GM18909 (cell line): ENCODE measurements at regions not wholly inside any gene's neighbourhood (a gene's known extent, or its start where the extent isn't known, plus 50 kb on each side); places are given as distances from the start of the nearest gene placed in this dataset.
"Not testable (repeated sequence)": the region's sequence is repeated elsewhere in the genome, so short reads cannot be mapped to it uniquely, and the experiment has no call there.

ENCODE experiments used
- ATAC-seq: cut with Tn5 transposase; IDR thresholded peaks from one replicate; pipeline ENCODE4 v1.9.1; 2021; ENCODE audit warnings: mild to moderate bottlenecking; ENCODE audit not compliant: unreplicated experiment, poor library complexity

DNA sequence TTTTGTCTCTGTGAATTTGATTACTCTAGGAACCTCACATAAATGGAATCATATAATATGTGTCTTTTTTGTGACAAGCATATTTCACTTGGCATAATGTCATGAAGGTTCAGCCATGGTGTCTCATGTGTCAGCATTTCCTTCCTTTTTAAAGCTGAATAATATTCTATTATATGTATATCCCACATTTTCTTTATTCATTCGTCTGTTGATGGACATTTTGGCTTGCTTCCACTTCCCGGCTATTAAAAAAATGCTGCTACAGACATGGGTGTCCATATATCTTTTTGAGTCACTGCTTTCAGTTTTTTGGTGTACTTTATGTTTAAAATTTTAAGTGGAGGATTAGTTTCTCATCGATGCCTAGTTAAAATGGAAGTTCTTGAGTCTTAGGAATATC, 59.8 kb upstream of the C5orf63 start:
- no peak for ATAC-seq

DNA sequence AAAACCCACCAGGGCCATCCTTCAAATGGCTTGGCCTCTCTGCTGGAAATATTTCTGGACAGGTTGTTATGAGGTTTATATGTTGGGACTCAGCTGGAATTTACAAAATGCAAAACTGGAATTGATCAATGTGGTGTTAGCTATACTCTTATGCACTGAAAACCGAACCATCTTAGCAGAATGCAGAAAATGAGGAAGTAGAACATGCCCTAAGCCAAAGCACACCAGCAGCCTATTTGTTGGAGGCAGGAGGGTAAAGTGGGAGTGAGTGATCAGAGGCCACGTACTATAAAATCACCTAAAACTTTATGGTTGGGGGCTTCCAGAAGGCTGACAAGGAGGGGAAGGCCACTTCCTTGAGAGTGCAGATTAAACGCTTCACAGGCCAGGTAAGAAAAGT, 63.6 kb upstream of the C5orf63 start:
- no peak for ATAC-seq

DNA sequence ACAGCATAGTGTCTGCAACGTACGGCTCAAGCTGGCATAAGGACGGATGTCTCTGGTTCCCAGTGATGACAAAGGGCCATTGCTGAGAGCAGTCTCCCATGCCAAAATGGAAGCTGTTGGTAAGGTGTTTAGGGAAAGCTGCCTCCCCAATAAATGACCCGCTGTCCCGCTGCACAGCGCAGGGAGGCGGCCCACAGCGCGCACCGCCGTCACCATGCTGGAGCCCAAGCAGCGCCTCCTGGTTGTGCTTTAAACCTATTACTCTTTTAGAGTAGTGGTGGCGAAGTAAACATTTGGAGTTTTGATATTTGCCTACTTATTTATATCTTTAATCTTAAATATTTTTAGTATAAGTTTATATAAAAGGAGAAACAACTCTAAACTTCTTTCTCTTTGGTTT, 70.4 kb upstream of the C5orf63 start:
- ATAC-seq, result no peak

DNA sequence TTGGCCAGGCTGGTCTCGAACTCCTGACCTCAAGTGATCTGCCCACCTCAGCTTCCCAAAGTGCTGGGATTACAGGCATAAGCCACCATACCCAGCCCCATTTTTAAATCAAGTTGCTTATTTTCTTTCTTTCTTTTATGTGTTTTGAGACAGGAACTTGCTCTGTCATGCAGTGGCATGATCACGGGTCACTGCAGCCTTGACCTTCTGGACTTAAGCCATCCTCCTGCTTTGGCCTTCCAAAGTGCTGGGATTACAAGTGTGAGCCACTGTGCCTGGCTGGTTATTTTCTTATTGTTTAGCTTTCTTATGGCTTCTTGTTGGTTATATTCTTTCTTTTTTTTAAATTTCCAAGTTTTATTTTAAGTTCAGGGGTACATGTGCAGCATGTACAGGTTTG, 79.7 kb upstream of the C5orf63 start:
- no peak for ATAC-seq

DNA sequence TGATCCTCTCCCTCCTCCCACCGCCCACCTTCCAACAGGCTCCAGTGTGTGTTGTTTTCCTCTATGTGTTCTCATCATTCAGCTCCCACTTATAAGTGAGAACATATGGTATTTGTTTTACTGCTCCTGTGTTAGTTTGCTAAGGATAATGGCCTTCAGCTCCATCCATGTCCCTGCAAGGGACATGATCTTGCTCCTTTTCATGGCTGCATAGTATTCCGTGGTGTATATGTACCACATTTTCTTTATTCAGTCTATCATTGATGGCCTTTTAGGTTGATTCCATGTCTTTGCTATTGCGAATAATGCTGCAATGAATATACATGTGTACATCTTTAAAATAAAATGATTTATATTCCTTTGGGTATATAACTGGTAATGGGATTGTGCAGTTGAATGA, 80.2 kb upstream of the C5orf63 start:
- ATAC-seq, result no peak

DNA sequence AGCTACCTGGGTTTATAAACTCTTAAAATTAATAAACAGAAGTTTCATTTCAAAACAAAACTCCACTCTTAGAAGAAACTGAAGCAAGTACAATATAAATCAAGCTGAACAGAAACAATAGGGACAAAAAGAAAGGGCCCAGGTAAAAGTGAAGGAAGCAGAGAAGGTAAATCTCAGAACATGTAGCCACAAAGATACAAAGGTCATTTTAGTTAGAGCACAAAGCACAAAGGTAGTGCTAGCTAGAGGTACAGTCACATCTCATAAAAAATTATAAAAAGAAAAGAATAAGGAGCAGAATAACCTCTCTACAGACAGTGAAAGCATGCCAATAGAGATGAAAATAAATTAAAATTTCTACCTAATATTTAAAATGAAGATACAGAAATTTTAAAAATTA, 90.4 kb upstream of the C5orf63 start:
- ATAC-seq, result no peak

DNA sequence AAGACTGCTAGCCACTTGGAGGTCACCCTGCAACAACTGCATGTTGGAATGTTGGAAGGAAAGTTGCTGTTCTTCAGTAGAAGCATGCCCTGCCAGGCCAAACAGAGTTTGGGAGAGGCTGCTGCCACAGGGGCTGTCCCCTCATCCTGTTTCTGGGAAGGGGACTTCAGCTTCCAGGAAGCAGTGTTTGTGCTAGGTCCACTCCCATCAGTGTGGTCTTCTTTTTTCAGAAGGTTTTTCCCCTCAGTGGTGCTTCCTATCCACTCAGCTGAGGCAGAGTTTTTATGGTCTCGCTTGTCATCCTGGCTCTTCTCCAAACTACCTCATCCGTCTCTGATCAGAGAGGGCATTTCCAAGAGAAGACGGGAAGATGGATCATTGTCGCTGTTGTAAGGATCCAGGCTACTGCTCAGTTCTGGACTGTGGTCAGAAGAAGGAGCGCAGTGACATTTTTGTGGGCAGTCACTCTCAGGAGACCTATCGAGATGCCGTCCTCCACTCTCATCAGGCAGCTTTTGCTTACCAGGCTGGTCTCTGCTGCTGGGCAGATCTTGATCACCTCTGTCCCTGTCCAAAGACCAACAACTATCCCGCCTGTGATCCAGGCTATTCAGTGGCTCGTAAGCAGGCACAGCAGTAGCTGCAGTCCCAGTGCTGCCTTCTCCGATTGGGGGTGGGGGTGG, 97.8 kb upstream of the C5orf63 start:
- ATAC-seq, result no peak

DNA sequence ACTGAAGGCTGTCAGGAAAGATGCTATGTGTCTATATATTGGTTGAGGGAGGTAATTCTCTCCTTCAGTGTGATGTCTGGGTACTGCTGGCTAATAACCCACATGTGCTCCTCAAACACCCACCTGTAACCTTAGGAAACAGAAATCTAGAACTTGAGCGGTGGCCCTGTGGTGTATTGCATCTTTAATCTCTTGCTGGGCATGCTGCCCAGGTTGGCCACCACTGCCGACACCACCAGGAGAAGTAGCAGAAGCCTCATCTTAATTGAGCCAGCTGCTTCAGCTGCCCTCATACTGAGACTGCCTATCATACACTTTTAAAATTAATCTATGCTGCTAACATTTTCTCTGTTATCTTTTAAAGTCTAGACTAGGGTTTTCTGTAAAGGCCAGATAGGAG, 103.5 kb upstream of the C5orf63 start:
- no peak for ATAC-seq

DNA sequence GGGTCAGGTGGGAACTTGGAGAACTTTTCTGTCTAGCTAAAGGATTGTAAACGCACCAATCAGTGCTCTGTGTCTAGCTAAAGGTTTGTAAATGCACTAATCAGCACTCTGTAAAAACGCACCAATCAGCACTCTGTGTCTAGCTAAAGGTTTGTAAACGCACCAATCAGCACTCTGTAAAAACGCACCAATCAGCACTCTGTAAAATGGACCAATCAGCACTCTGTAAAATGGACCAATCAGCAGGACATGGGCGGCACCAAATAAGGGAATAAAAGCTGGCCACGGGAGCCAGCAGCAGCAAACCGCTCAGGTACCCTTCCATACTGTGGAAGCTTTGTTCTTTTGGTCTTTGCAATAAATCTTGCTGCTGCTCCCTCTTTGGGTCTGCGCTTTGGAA, 108.0 kb upstream of the MEGF10 start:
- not testable (repeated sequence) for ATAC-seq

DNA sequence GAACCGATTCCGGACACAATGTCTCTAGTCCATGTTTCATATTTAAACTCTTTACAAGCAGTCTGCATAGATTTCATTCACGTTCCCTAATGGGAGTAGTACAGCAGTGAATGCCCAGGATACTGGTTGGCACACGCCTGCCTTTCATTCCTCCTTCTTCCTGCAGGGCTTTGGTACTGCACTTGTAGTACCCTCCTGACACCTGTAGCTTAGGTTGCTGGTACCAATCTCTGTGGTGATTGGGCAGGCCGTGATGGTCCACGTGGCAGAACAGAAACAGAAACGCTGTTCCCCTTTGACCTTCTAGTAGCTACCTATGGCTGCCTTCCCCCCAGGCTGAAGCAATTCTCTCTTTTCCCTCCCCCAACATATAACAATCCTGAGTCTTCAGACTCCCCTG, 107.3 kb upstream of the MEGF10 start:
- ATAC-seq, result no peak

DNA sequence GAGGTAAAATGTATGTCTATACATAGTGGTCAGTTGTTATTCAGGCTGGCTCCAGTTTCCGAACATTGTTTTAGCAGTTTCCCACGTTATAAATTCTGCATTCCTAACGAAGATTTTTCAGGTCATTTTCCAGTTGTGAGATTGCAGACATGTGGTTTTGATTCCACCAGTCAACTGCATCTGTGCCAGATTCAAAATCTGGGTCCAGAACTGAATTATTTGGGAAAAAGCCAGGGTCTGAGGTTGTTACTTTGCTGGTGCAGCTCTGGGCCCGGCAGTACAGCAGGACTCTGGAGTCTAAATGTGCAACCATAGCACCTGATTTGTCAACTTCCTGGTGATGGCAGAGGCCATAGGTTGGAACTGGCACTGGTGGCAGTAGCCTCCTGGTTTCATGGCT, 105.7 kb upstream of the MEGF10 start:
- no peak for ATAC-seq

DNA sequence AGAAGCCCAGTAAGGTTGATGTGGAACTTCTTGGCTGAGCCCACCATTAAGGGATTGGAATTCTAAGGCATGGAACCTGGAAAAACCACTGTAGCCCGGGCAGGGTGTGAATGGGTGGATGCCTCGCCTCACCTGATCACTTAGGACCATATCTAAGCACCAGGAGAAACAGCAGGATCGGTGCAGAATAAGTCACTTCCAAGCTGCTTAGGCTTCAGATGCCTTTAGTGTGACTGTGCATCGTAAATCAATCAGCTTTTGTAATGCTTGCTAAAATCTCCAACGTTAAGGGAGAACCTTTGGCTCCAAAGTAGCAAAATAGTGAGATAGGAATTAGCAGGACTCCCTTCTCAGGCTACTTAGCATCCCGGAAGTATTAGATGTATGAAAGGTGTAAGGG, 103.9 kb upstream of the MEGF10 start:
- ATAC-seq, result no peak

DNA sequence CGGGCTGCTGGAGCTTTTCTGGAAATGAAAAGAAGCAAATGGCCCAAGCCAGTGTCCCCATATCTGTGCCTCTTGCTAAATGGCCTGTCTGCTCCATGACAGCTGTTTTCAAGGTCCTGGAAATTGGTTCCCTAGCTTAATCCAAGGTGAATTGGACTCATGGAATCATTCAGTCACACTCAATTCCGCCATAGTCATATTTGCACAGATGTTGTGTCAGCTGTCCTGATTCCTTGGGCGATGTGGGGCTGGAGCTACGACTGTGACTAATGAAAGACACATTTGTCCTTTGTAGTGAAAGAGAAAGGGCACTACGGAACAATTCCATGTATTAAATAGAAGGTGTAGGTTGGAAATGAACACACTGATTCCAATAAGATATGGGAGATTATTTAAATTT, 102.9 kb upstream of the MEGF10 start:
- no peak for ATAC-seq

DNA sequence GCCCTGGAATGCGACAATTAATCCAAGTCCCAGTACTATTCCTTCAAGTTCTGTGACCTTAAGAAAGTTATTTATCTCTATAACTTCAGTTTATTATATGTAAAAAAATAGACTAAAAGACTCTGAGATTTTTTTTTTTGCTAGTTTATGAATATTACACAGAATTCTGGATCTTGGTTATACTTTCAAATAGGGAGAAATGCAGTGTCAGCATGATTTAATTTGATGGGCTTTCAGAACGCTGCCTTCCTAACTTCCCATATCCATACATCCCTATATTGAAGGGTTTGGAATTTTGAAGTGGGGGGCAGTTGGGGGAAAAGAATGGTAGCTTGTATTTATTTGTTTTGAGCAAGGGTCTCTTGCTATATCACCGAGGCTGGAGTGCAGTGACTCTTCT, 98.4 kb upstream of the MEGF10 start:
- ATAC-seq, result no peak

DNA sequence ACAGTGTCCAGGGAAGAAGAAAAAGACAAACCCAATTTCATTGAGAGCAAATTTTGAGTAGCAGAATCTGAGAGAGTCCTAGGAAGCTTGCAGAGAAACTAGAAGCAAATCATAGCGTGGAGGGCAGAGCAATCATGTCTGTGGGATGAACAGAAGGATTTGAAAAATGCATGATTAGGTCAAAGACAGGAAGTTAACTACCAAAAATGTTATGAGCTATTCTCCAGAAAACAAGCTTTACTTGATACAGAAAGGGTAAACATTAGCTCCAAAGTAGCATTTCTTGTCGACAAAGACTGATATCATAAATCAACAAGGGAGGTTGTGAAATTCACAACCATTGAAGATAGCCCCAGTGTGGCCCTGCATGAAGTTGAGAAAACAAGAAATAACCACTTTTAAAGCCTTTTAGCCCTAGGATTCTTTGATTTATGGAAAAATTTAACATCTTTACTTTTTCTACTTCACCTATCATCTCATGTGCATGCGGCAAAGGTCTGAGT, 97.7 kb upstream of the MEGF10 start:
- ATAC-seq, result no peak

DNA sequence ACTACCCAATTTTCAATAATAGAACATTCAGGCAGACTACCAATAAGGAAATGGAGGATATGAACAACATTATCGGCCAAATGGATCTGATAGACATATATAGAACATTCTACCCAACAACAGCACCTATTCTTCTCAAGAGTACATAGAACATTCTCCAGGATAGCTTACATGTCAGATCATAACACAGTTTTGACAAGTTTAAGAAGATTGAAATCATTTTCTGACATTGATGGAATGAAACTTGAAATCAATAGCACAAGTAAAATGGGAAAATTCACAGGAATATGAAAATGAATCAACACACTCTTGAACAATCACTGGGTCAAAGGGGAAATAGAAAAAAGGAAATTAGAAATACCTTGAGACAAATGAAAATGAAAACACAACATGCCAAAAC, 94.6 kb upstream of the MEGF10 start:
- no peak for ATAC-seq

DNA sequence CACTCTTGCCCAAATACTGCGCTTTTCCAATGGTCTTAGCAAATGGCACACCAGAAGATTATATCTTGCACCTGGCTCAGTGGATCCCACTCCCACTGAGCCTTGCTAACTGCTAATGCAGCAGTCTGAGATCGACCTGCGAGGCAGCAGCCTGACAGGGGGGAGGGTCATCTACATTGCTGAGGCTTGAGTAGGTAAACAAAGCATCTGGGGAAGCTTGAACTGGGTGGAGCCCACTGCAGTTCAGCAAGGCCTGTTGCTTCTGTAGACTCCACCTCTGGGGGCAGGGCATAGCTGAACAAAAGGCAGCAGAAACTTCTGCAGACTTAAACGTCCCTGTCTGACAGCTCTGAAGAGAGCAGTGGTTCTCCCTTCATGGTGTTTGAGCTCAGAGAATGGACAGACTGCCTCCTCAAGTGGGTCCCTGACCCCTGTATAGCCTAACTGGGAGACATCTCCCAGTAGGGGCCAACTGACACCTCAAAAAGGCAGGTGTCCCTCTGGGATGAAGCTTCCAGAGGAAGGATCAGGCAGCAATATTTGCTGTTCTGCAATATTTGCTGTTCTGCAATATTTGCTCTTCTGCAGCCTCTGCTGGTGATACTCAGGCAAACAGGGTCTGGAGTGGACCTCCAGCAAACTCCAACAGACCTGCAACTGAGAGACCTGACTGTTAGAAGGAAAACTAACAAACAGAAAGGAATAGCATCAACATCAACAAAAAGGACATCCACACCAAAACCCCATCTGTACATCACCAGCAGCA, 93.0 kb upstream of the MEGF10 start:
- ATAC-seq, result not testable (repeated sequence)

DNA sequence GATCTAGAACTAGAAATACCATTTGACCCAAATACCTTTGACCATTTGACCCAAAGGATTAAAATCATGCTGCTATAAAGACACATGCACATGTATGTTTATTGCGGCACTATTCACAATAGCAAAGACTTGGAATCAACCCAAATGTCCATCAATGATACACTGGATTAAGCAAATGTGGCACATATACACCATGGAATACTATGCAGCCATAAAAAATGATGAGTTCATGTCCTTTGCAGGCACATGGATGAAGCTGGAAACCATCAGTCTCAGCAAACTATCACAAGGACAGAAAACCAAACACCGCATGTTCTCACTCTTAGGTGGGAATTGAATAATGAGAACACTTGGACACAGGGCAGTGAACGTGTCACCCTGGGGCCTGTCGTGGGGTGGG, 87.9 kb upstream of the MEGF10 start:
- ATAC-seq, result not testable (repeated sequence)

DNA sequence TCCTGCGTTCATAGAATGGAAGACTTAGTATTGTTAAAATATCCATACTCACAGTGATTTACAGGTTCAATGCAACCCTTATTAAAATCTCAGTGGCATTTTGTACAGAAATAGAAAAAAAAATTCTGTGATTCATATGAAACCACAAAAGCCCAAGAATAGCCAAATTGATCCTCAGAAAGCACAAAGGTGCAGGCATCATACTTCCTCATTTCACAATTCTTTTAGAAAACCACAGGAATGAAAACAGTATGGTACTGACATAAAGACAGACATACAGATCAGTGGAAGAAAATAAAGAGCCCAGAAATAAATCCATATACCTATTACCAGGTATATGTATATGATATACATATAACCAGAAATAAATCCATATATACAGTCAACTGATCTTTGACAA, 86.8 kb upstream of the MEGF10 start:
- no peak for ATAC-seq

DNA sequence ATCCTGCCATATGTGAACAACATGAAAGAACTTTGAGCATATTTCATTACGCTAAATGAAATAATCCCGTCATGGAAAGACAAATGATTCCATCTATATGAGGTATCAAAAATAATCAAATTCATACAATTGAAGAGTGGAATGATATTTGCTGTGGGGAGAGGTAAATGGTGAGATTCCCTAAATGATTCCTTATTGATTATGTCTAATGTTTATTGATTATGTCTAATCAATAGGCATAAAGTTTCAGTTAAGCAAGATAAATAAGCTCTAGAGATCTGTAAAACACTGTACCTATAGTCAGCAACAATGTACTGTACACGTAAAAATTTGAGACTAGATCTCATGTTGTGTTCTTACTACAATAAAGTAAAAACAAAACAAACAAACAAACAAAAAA, 85.4 kb upstream of the MEGF10 start:
- ATAC-seq, result no peak

DNA sequence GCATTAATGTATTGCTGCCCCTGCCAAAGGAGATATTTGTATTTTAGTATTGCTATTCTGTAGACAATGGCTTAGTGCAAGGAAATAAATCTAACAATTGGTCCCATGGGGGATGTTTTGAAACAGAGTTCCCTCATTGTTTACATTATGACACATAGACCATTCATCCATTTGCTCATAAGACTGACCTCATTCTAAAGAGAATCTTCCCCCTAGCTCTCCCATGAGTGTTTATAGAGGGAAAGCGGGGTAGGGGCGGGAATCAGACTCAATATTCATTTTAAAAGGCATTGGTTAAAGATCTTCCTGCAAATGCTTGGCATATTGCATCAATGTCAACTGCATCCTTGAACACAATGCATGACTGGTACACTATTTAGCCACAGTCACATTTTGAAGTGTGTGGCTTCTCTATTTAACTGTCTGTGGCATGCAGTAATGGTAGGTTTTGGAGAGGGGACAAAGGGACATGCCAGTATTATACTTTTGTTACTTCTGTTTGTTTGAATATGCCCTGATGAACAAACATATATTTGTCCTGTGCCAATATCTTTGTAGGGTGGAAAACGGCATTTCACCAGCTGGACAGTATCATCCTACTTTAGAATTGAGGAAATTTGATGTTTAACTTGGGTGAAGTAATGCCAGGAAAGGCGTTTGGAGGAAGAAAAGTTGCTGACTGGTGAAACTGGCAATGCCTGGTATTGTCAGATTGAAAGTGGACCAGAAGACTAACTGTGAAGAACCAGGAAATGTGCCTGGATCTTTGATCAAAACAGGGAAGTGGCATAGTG, 84.1 kb upstream of the MEGF10 start:
- ATAC-seq, result no peak
